ENCODE measurements at regions not wholly inside any gene's neighbourhood (a gene's known extent, or its start where the extent isn't known, plus 50 kb on each side); places are given as distances from the start of the nearest gene placed in this dataset.
"Not testable (repeated sequence)": the region's sequence is repeated elsewhere in the genome, so short reads cannot be mapped to it uniquely, and the experiment has no call there.

- Histone ChIP-seq H3K36me3 (no peaks in the 10 kb centered on the region), H3K4me2 (no peak overlapping the region), H3K4me3 (no peak overlapping the region), H4K20me1 (no peaks in the 10 kb centered on the region), H3K4me1 (peaks cover 5% of the 10 kb centered on the region; the same call in 1 of the 2 replicates), H3K27ac (no peak overlapping the region), H3K27me3 (no peaks in the 10 kb centered on the region), H3K9me3 (no peaks in the 10 kb centered on the region), H3K9ac (no peak overlapping the region)
- no peak for TF ChIP-seq Cebpa-rat (IDR thresholded peaks at IDR 0.05)
Observed at GRCh38 chr20:19047040-19047950, 165.1 kb upstream of the SLC24A3 start.

DNA sequence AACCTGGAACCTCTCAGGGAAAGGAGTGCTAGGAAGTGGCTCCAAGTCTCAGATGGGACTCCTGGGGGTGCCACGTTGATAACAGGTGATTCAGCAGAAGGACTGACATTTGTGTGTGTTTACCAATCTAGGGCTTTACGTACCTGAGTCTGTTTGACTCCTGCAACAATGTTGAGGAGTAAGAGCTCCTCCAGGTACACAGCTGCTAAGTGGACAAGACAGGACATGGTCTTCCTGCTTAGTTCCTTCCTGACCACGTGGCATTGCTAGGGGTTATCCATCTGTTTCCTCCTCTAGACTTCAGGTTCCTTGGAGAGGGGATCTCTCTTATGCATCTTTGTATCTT is 164.5 kb upstream of the SLC24A3 start:
- no peak for TF ChIP-seq Cebpa-rat (IDR thresholded peaks at IDR 0.05)
- Histone ChIP-seq H3K27ac (no peak overlapping the region), H3K27me3 (no peaks in the 10 kb centered on the region), H3K4me2 (no peak overlapping the region), H3K4me3 (no peak overlapping the region), H3K9ac (no peak overlapping the region), H3K9me3 (no peaks in the 10 kb centered on the region), H3K36me3 (no peaks in the 10 kb centered on the region), H3K4me1 (peaks cover 5% of the 10 kb centered on the region; the same call in 1 of the 2 replicates), H4K20me1 (no peaks in the 10 kb centered on the region)

GRCh38 chr20:19048995-19049501 is 163.4 kb upstream of the SLC24A3 start:
- H3K4me3 ChIP-seq = no peak overlapping the region
- H3K36me3 ChIP-seq = no peaks in the 10 kb centered on the region
- no peak overlapping the region for H3K27ac ChIP-seq
- H3K9ac ChIP-seq = no peak overlapping the region
- H3K4me1 ChIP-seq = peaks cover 5% of the 10 kb centered on the region; the same call in 1 of the 2 replicates
- no peak for TF ChIP-seq Cebpa-rat (IDR thresholded peaks at IDR 0.05)
- no peaks in the 10 kb centered on the region for H4K20me1 ChIP-seq
- no peak overlapping the region for H3K4me2 ChIP-seq
- no peaks in the 10 kb centered on the region for H3K9me3 ChIP-seq
- H3K27me3 ChIP-seq = no peaks in the 10 kb centered on the region

GRCh38 chr20:19049514-19049913 is 162.9 kb upstream of the SLC24A3 start:
- Histone ChIP-seq H3K9me3 (no peaks in the 10 kb centered on the region), H3K9ac (no peak overlapping the region)

GRCh38 chr20:19056909-19057308 is 155.5 kb upstream of the SLC24A3 start:
- no peak overlapping the region for H3K4me2 ChIP-seq
- H3K4me1 ChIP-seq = no peaks in the 10 kb centered on the region
- no peaks in the 10 kb centered on the region for H4K20me1 ChIP-seq
- no peaks in the 10 kb centered on the region for H3K27me3 ChIP-seq
- H3K4me3 ChIP-seq = no peak overlapping the region
- no peak overlapping the region for H3K9ac ChIP-seq
- no peak overlapping the region for H3K27ac ChIP-seq
- TF ChIP-seq Cebpa-rat (IDR thresholded peaks at IDR 0.05) = no peak
- H3K36me3 ChIP-seq = no peaks in the 10 kb centered on the region
- peaks cover 38% of the 10 kb centered on the region for H3K9me3 ChIP-seq

More at GRCh38 chr20:19049514-19049913, 162.9 kb upstream of the SLC24A3 start:
- Histone ChIP-seq H4K20me1 (no peaks in the 10 kb centered on the region), H3K27ac (no peak overlapping the region), H3K4me2 (no peak overlapping the region), H3K27me3 (no peaks in the 10 kb centered on the region), H3K4me1 (peaks cover 5% of the 10 kb centered on the region; the same call in 1 of the 2 replicates), H3K4me3 (no peak overlapping the region), H3K36me3 (no peaks in the 10 kb centered on the region)
- no peak for TF ChIP-seq Cebpa-rat (IDR thresholded peaks at IDR 0.05)

DNA sequence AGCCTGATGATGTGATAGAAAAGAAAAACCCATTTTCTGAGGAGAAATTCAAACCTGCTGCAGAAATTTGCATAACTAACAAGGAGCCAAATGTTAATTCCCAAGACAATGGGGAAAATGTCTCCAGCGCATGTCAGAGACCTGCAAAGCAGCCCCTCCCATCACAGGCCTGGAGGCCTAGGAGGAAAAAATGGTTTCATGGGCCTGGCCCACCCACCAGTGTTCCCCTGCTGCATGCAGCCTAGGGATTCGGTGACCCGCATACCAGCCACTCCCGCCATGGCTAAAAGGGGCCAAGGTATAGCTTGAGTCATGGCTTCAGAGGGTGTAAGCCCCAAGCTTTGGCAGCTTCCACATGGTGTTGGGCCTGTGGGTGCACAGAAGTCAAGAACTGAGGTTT is 147.7 kb upstream of the SLC24A3 start:
- H3K36me3 ChIP-seq, H3K4me2 ChIP-seq, H3K27me3 ChIP-seq, H3K27ac ChIP-seq, H4K20me1 ChIP-seq, H3K4me3 ChIP-seq, H3K9ac ChIP-seq, H3K4me1 ChIP-seq: not testable (repeated sequence)
- peaks cover 79% of the 10 kb centered on the region for H3K9me3 ChIP-seq

DNA sequence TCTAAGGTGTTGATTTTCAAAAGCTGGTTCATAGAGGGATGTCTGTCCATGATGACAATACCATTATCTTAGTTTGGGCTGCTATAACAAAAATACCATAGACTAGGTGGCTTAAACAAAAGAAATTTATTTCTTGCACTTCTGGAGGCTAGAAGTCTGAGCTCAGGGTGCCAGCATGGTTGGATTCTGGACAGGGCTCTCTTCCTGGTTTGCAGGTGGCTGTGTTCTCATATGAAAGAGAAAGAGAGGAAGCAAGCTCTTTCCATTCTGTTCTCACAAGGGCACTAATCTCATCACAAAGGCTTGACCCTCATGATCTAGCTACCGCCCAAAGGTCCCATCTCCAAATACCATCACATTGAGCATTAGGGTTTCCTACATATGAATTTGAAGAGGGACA is 144.5 kb upstream of the SLC24A3 start:
- no peak overlapping the region for H3K9ac ChIP-seq
- H3K4me2 ChIP-seq = no peak overlapping the region
- H3K27me3 ChIP-seq = no peaks in the 10 kb centered on the region
- peaks cover 34% of the 10 kb centered on the region for H3K4me1 ChIP-seq
- no peaks in the 10 kb centered on the region for H3K36me3 ChIP-seq
- H4K20me1 ChIP-seq = no peaks in the 10 kb centered on the region
- no peak for TF ChIP-seq Cebpa-rat (IDR thresholded peaks at IDR 0.05)
- peaks cover 54% of the 10 kb centered on the region for H3K9me3 ChIP-seq
- H3K4me3 ChIP-seq = no peak overlapping the region
- no peak overlapping the region for H3K27ac ChIP-seq

- Histone ChIP-seq H3K4me3 (no peak overlapping the region), H3K9me3 (peaks cover 34% of the 10 kb centered on the region), H3K9ac (no peak overlapping the region), H3K27ac (no peak overlapping the region), H3K4me2 (peak overlapping the region; percentile 62), H3K36me3 (no peaks in the 10 kb centered on the region), H3K4me1 (peaks cover 49% of the 10 kb centered on the region), H3K27me3 (no peaks in the 10 kb centered on the region), H4K20me1 (no peaks in the 10 kb centered on the region)
- no peak for TF ChIP-seq Cebpa-rat (IDR thresholded peaks at IDR 0.05)
Observed at GRCh38 chr20:19070026-19070425, 142.4 kb upstream of the SLC24A3 start.

- Histone ChIP-seq H3K9me3 (peaks cover 26% of the 10 kb centered on the region), H3K27ac (no peak overlapping the region), H3K9ac (no peak overlapping the region), H3K4me3 (no peak overlapping the region), H3K4me2 (peak overlapping the region; percentile 62), H3K27me3 (no peaks in the 10 kb centered on the region), H4K20me1 (no peaks in the 10 kb centered on the region), H3K36me3 (no peaks in the 10 kb centered on the region), H3K4me1 (peaks cover 57% of the 10 kb centered on the region)
- no peak for TF ChIP-seq Cebpa-rat (IDR thresholded peaks at IDR 0.05)
Observed at GRCh38 chr20:19070681-19071445, 141.6 kb upstream of the SLC24A3 start.

DNA sequence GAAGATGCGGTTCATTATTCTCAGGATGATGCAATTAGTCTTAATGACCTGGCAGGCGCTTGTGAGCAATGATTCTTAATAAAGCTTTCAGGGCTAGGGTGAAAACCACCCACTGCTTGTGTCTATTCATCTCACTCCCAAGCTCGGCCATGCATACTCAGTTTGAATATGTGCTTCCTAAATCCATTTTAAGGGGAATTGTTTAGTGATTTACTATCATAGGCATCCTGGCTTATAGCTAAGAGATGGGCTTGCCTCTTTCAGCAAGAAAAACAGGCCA is 141.1 kb upstream of the SLC24A3 start:
- H3K27ac ChIP-seq = no peak overlapping the region
- peak overlapping the region; percentile 62 for H3K4me2 ChIP-seq
- H3K9ac ChIP-seq = no peak overlapping the region
- H3K4me3 ChIP-seq = no peak overlapping the region
- no peak for TF ChIP-seq Cebpa-rat (IDR thresholded peaks at IDR 0.05)
- H3K4me1 ChIP-seq = peaks cover 60% of the 10 kb centered on the region
- H3K27me3 ChIP-seq = no peaks in the 10 kb centered on the region
- H3K36me3 ChIP-seq = no peaks in the 10 kb centered on the region
- H3K9me3 ChIP-seq = peaks cover 21% of the 10 kb centered on the region
- no peaks in the 10 kb centered on the region for H4K20me1 ChIP-seq

All from BLaER1 (cell line).